ENCODE measurements at regions not wholly inside any gene's neighbourhood (a gene's known extent, or its start where the extent isn't known, plus 50 kb on each side); places are given as distances from the start of the nearest gene placed in this dataset.

DNA sequence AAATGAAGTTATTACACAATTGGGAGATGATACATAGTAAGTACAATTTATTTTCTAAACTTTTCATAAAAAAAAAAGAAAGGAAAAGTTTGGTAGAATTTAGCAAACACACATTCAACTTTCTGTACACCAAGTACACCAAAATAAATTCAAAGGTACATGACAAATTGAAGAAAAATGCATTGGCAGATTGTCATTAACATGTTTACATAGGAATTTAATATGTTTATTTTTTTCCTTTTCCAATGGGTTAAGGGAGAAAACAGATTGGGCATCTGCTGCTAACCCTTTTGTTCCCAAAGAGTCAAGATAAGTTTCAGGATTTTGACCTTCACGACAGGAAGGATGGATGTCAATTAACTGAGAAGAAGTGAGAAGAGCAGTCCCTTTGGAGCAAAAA lies 620.4 kb downstream of the XIRP2 start:
- no peak for TF ChIP-seq CHD1 (IDR thresholded peaks at IDR 0.05; ENCODE audit: low read depth, low read length)
- no peak for TF ChIP-seq JUN (IDR thresholded peaks at IDR 0.05; ENCODE audit: low read depth, low read length)
- TF ChIP-seq, protein P1, sequence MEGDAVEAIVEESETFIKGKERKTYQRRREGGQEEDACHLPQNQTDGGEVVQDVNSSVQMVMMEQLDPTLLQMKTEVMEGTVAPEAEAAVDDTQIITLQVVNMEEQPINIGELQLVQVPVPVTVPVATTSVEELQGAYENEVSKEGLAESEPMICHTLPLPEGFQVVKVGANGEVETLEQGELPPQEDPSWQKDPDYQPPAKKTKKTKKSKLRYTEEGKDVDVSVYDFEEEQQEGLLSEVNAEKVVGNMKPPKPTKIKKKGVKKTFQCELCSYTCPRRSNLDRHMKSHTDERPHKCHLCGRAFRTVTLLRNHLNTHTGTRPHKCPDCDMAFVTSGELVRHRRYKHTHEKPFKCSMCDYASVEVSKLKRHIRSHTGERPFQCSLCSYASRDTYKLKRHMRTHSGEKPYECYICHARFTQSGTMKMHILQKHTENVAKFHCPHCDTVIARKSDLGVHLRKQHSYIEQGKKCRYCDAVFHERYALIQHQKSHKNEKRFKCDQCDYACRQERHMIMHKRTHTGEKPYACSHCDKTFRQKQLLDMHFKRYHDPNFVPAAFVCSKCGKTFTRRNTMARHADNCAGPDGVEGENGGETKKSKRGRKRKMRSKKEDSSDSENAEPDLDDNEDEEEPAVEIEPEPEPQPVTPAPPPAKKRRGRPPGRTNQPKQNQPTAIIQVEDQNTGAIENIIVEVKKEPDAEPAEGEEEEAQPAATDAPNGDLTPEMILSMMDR (IDR thresholded peaks at IDR 0.05; ENCODE audit: control extremely low read depth in 1 of 3, insufficient read depth in 1 of 3, low read depth in 1 of 3, low read length in 3 of 3) = no peak
- no peak for TF ChIP-seq USF2 (IDR thresholded peaks at IDR 0.05; ENCODE audit: low read length)
- TF ChIP-seq EZH2 (IDR thresholded peaks at IDR 0.05; ENCODE audit: low read depth, low read length, severe bottlenecking) = no peak
- TF ChIP-seq, protein P2, sequence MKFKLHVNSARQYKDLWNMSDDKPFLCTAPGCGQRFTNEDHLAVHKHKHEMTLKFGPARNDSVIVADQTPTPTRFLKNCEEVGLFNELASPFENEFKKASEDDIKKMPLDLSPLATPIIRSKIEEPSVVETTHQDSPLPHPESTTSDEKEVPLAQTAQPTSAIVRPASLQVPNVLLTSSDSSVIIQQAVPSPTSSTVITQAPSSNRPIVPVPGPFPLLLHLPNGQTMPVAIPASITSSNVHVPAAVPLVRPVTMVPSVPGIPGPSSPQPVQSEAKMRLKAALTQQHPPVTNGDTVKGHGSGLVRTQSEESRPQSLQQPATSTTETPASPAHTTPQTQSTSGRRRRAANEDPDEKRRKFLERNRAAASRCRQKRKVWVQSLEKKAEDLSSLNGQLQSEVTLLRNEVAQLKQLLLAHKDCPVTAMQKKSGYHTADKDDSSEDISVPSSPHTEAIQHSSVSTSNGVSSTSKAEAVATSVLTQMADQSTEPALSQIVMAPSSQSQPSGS (IDR thresholded peaks at IDR 0.05; ENCODE audit: low read length) = no peak
- TF ChIP-seq BACH1 (IDR thresholded peaks at IDR 0.05; ENCODE audit: low read length) = no peak
- TF ChIP-seq CHD2 (IDR thresholded peaks at IDR 0.05; ENCODE audit: low read length) = no peak
- no peak for TF ChIP-seq POLR2AphosphoS5 (IDR thresholded peaks at IDR 0.05; ENCODE audit: low read depth, low read length)
